Glutamatergic neuron (in vitro differentiated cells): ENCODE measurements at regions not wholly inside any gene's neighbourhood (a gene's known extent, or its start where the extent isn't known, plus 50 kb on each side); places are given as distances from the start of the nearest gene placed in this dataset.

Experiments used
- DNase-seq: peaks from one replicate; pipeline ENCODE4 v3.0.0; 2022
- H3K27ac Mint-ChIP-seq: one replicate; pipeline ENCODE4 v1.8.0; 2020; ENCODE audit warnings: mild to moderate bottlenecking, mixed read lengths, inconsistent platforms; ENCODE audit not compliant: unreplicated experiment
- H3K27me3 Mint-ChIP-seq: one replicate; pipeline ENCODE4 v1.8.0; 2020; ENCODE audit warnings: mild to moderate bottlenecking, moderate library complexity, mixed read lengths, inconsistent platforms; ENCODE audit not compliant: unreplicated experiment
- H3K36me3 Mint-ChIP-seq: one replicate; pipeline ENCODE4 v1.8.0; 2020; ENCODE audit warnings: mild to moderate bottlenecking, mixed read lengths, inconsistent platforms; ENCODE audit not compliant: unreplicated experiment
- H3K4me1 Mint-ChIP-seq: one replicate; pipeline ENCODE4 v1.8.0; 2020; ENCODE audit warnings: mild to moderate bottlenecking, low read depth, mixed read lengths, inconsistent platforms; ENCODE audit not compliant: unreplicated experiment
- H3K4me3 Mint-ChIP-seq: one replicate; pipeline ENCODE4 v1.8.0; 2020; ENCODE audit warnings: mild to moderate bottlenecking, mixed read lengths, inconsistent platforms; ENCODE audit not compliant: unreplicated experiment
- H3K9me3 Mint-ChIP-seq: one replicate; pipeline ENCODE4 v1.8.0; 2020; ENCODE audit warnings: mild to moderate bottlenecking, moderate library complexity, mixed read lengths, inconsistent platforms; ENCODE audit not compliant: unreplicated experiment
- TF ChIP-seq, protein P1 (sequence below): fragments of 200-600 bp; sonication (generic); IDR thresholded peaks from one replicate; pipeline ENCODE4 v1.5.0; 2021; ENCODE audit not compliant: partially characterized antibody, unreplicated experiment

DNA sequence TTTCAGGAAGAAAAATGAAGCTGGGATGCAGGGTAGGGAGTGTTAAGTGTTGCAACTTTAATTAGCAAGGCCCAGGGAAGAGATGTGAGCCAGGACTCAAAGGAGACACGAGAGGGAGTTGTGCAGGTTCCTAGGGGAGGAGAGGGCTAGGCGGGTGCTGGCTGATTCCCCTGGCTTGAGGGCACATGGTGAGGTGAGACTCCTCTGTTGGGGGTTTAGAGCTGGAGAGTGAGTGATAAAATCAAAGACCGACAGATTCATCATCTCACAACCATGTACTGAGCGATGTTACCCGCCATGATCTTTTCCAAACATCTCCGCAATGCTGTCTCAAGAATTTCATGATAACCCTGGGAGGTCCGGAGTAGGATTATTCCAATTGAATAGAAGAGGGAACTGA is 161.8 kb upstream of the CSF3R start:
- Mint-ChIP-seq H3K27me3 (peaks cover 4% of the 10 kb centered on the region), H3K36me3 (no peaks in the 10 kb centered on the region), H3K4me3 (no peak overlapping the region), H3K4me1 (peaks cover 8% of the 10 kb centered on the region), H3K9me3 (peaks cover 6% of the 10 kb centered on the region), H3K27ac (no peak overlapping the region)
- no peak for DNase-seq
- TF ChIP-seq, protein P1, sequence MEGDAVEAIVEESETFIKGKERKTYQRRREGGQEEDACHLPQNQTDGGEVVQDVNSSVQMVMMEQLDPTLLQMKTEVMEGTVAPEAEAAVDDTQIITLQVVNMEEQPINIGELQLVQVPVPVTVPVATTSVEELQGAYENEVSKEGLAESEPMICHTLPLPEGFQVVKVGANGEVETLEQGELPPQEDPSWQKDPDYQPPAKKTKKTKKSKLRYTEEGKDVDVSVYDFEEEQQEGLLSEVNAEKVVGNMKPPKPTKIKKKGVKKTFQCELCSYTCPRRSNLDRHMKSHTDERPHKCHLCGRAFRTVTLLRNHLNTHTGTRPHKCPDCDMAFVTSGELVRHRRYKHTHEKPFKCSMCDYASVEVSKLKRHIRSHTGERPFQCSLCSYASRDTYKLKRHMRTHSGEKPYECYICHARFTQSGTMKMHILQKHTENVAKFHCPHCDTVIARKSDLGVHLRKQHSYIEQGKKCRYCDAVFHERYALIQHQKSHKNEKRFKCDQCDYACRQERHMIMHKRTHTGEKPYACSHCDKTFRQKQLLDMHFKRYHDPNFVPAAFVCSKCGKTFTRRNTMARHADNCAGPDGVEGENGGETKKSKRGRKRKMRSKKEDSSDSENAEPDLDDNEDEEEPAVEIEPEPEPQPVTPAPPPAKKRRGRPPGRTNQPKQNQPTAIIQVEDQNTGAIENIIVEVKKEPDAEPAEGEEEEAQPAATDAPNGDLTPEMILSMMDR, result no peak

- TF ChIP-seq, protein P1, result no peak
- Mint-ChIP-seq H3K36me3 (no peaks in the 10 kb centered on the region), H3K27me3 (peaks cover 7% of the 10 kb centered on the region), H3K4me3 (no peak overlapping the region), H3K9me3 (peaks cover 6% of the 10 kb centered on the region), H3K27ac (no peak overlapping the region), H3K4me1 (peaks cover 8% of the 10 kb centered on the region)
- no peak for DNase-seq
Measured at GRCh38 chr1:36643371-36644270, 160.9 kb upstream of the CSF3R start.

- no peaks in the 10 kb centered on the region for H3K36me3 Mint-ChIP-seq
- H3K4me3 Mint-ChIP-seq, result no peak overlapping the region
- peaks cover 9% of the 10 kb centered on the region for H3K27me3 Mint-ChIP-seq
- H3K4me1 Mint-ChIP-seq, result peaks cover 11% of the 10 kb centered on the region
- TF ChIP-seq, protein P1, result no peak
- H3K27ac Mint-ChIP-seq, result no peak overlapping the region
- DNase-seq, result no peak
- peaks cover 6% of the 10 kb centered on the region for H3K9me3 Mint-ChIP-seq
Measured at GRCh38 chr1:36642802-36643201, 160.1 kb upstream of the CSF3R start.

DNA sequence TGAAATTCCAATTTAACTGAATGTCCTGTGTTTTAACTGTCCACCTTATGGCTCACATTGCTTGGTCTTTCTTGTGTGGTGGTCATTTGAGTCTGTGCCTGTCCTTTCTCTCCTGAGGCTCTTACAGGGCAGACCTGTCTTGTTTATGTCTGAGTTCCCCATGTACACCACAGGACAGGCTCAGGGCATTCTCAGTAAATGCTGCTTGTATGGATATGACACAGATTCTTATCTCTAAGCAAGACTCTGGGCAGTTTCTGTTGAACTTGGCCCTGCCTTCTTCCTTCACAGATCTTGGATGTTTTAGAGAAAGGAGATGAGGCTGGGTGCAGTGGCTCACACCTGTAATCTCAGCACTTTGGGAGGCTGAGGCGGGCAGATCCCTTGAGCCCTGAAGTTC is 159.1 kb upstream of the CSF3R start:
- TF ChIP-seq, protein P1, result no peak
- peaks cover 6% of the 10 kb centered on the region for H3K9me3 Mint-ChIP-seq
- no peak for DNase-seq
- H3K27ac Mint-ChIP-seq, result no peak overlapping the region
- peaks cover 10% of the 10 kb centered on the region for H3K27me3 Mint-ChIP-seq
- no peak overlapping the region for H3K4me3 Mint-ChIP-seq
- no peaks in the 10 kb centered on the region for H3K36me3 Mint-ChIP-seq
- peaks cover 11% of the 10 kb centered on the region for H3K4me1 Mint-ChIP-seq

DNA sequence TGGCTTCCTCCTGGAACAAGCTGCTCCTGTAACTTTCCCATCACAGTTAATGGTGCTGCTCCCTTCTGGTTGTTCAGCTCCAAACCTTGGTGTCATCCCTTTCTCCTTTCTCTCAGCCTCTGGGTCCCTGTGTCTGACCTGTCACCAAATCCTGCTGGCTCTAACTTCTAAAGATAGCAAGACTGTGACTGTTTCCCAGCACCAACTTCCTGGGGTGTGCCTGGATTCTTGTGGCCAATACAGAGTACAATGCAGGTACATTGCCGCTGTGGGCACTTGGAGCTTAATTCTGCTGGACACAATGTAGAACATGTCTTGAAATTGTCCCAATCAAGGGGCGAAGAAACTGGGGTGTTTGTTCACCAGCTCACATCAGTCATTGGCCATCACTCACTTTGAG is 156.7 kb upstream of the CSF3R start:
- H3K4me3 Mint-ChIP-seq, result no peak overlapping the region
- H3K27me3 Mint-ChIP-seq, result peaks cover 8% of the 10 kb centered on the region
- peaks cover 4% of the 10 kb centered on the region for H3K4me1 Mint-ChIP-seq
- no peak for DNase-seq
- peaks cover 2% of the 10 kb centered on the region for H3K9me3 Mint-ChIP-seq
- no peaks in the 10 kb centered on the region for H3K36me3 Mint-ChIP-seq
- TF ChIP-seq, protein P1, result no peak
- H3K27ac Mint-ChIP-seq, result no peak overlapping the region
